Stimulated activated naive CD4-positive, alpha-beta T cell (primary cell): ENCODE measurements at regions not wholly inside any gene's neighbourhood (a gene's known extent, or its start where the extent isn't known, plus 50 kb on each side); places are given as distances from the start of the nearest gene placed in this dataset.
"Not testable (repeated sequence)": the region's sequence is repeated elsewhere in the genome, so short reads cannot be mapped to it uniquely, and the experiment has no call there.

Experiments
- DNase-seq, 6 experiments: peaks; one replicate each; lab custom pipeline; 2025; lab: John Stamatoyannopoulos, UW

DNA sequence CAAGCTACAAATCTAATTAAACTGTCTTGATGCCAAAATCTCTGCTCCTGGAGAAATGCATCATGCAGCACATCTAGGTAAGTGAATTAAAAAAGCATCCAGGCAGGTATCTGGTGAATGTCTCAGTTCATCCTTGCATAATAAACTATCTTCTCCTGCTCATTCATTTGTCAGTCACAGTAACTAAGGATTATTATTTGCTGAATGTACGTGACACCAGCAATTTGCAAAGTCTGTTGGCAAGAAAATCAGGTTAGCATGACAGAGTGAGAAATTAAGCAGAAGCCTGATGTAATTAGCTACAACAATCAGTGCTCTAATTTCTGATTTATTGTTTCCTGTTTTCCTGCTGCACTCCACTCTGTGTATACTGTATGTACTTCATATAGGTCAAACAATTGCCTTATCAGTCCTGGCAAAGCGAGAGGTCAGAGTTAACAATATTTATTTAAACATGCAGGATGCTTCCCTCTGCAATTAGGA, 213.6 kb downstream of the FBXO8 start:
- no peak for DNase-seq

DNA sequence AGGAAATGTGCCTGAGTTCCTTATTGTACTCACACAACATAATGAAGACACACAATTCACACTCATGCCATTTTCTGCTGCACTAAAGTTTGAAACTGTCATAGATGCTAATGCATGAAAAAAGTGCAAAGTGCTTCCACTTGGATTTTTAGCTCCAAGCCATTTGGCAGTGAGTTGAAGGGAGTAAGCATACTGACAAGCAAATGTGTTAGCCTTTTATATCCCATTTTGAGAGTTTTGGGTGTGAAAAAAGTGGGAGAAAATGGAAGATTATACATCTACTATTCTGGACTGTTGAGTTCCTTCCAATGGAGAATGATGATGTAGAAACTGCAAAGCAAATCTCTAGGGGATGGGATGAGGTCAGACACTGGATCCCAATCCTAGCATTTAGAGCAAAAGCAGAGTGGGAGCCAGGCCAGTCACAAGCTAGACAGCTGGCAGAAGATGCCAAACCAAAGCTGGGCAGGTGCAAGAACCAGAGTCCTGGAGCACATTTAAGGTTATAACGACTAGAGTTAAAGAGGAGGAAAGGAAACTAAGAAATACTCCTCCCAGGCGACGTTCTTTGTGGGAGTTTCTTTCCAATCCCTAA, 216.8 kb downstream of the FBXO8 start:
- no peak for DNase-seq

DNA sequence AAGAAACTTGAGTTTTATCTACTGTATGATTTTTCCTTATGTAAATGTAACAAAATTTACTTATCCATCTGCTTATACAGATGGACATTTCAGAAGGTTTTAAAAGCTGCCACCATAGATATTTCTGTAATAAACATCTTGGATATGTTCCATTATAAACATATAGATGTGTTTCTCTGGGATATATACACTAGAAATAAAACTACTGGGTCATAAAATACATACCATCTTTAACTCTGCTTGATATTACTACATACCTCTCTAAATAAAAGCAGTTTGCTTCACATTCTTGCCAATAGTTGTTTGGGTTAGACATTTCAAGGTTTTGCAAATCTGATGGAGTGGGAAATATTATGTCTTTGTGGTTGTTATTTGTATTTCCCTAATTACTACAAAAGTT, 220.6 kb downstream of the FBXO8 start:
- DNase-seq: no peak

DNA sequence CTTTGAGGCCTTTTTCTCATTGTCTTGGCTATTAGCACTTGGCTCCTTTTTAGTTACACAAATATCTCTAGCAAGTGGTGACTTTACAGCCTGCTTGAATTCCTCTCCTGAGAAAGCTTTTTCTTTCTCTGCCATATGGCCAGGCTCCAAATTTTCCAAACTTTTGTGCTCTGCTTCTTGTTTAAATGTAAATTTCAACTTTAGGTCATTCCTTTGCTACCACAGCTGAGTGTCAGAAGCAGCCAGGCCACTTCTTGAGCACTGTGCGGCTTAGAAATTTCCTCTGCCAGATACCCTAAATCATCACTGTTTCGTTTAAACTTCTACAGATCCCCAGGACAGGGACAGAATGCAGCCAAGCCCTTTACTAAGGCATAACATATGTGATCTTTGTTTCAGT, 222.4 kb downstream of the FBXO8 start:
- no peak for DNase-seq

DNA sequence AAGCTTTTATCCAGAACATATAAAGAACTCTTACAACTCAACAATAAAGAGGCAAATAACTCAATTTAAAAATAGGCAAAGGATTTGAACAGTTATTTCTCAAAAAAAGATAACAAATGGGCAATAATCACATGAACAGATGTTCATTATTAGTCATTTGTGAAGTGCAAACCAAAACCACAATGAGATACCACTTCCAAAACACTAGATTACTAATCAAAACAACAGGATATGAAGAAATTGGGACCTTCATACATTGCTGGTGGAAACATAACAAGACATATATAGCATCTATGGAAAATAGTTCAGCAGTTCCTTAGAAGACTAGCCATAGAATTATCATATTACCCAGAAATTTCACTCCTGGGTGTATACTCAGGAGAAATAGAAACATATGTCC, 224.6 kb downstream of the FBXO8 start:
- DNase-seq: no peak

DNA sequence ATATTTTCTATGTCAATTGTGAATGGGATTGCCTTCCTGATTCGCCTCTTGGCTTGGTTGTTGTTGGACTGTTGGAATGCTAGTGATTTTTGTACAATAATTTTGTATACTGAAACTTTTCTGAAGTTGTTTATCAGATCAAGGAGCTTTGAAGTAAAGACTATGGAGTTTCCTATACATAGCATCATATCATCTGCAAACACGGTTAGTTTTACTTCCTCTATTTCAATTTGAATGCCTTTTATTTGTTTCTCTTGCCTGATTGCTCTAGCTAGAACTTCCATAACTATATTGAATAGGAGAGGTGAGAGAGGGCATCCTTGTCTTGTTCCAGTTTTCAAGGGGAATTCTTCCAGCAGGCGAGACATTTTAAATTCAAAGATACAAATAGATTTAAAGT, 226.5 kb downstream of the FBXO8 start:
- DNase-seq: no peak

DNA sequence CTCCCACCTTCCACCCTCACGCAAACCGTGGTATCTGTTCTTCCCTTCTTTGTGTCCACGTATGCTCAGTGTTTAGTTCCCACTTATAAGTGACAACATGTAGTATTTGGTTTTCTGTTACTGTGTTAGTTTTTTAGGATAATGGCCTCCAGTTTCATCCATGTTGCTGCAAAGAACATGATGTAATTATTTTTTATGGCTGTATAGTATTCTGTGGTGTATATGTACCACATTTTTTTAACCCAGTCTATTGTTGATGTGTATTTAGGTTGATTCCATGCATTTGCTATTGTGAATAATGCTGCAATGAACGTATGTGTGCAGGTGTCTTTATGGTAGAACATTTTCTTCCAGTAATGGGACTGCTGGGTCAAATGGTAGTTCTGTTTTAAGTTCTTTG, 228.1 kb downstream of the FBXO8 start:
- DNase-seq: no peak

DNA sequence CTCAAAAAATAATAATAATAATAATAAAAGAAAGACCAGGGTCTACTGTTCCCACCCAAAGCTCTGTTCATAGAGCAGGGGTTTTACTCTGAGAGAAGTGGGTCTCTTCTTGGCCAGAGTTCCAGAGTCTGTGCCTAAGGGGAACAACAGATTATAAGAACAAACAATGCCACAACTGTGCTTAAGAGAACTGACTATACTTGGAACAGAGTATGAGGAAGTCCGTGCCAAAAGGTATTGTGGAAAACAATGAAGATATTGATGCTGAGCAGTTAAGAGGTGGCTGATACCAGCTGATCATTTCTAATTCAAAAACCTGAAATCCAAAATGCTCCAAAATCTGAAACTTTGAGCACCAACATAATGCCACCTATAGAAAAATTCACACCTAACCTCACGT, 229.6 kb downstream of the FBXO8 start:
- no peak for DNase-seq

DNA sequence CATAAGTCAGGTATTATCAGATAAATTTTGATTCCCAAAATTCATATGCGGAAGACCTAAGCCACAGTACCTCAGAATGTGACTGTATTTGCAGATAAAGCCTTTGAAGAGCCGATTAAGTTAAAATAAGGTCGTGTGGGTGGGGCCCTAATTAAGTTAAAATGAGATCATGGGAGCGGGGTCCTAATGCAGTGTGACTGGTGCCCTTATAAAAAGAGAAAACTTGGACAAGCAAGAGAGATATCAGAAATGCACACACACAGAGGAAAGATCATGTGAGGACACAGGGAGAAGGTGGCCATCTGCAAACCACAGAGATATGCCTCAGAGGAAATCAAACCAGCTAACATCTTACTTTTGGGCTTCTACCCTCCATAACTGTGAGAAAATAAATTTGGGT, 236.1 kb downstream of the FBXO8 start:
- no peak for DNase-seq

DNA sequence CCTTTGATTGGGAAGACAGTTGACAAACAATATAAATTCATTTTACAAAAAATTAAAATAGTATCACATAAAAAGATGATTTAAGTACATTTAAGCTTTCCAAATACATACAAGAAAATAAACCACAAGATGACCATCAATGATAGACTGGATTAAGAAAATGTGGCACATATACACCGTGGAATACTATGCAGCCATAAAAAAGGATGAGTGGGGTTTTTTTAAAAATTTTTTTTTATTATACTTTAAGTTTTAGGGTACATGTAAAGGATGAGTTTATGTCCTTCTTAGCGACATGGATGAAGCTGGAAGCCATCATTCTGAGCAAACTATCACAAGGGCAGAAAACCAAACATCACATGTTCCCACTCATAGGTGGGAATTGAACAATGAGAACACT, 237.6 kb downstream of the FBXO8 start:
- DNase-seq: not testable (repeated sequence)

DNA sequence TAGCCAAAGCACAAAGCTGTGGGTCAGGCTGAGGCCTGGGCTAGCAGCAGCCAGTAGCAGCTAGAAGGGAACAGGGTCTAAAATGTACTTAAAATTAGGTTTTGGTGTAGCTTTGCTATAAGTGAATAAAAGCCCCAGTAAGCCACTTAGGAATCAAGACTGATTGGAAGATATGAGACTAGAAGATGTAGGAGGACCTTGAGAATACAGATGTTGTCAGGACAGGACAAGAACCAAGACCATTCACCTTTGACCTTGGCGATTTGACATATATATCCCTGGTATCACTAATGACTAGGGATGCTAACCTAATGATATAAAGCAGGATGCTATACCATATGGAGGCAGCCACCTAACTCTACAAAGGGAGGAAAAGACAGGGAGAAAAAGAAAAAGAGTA, 238.1 kb downstream of the FBXO8 start:
- DNase-seq: no peak

DNA sequence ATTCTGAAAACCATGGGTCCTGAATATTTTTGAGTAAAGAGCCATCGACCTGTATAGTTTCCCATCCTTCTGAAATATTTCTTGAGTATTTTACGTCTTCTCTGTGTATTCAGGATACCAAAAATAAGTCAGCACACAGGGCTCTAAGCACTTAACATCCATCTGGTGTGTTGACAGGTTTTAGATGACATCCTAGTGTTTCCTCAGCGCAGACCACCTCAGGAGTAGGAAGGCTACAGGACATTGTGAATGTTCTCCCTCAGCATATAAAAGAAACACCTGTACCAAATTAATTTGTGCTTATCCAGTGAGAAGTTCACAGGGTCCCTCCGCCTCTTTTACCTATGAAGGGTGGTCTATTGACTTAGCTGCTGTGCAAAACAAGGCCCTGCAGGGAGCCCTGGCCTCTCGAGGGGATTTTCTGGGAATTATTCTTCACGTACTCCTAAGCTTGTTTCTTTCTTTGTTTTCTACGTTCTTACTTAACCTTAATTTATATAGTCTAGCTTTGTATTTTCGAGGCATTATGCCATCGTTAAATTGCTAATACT, 241.8 kb downstream of the FBXO8 start:
- no peak for DNase-seq

DNA sequence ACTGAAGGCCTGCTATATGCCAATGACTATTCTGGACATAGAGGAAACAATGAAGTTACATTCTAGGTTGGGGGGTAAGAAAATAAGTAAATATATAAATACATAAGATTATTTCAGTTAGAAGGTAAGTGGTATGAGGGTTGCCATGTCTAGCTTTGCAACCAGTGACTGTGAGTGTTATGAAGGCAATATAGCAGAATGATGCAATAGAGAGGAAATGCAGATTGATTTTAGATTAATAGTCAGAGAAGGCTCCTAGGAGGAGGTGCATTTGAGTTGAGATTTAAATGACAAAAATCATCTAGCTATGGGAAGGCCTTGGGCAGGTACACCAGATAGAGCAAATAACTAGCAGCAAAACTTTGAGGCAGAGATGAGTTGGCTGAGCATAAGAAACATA, 243.2 kb downstream of the FBXO8 start:
- DNase-seq: no peak

DNA sequence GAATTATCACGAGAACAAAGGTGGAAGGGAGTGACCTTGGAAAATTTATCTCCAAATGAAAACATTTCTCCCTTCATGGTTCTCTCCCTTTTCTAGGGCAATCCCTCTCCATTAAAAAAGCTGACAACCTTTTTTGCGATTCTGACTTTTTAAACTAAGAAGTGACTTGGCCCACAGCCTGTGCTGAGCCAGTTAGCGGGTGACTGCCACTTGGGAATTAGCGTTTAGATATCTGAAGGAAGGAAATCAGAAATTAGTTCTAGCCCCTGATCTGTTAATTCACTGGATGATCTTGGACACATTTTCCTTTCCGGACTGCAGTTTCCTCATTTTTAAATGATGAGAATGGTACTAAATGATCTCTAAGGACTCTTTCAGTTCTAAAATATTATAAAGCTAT, 245.0 kb downstream of the FBXO8 start:
- DNase-seq: no peak

DNA sequence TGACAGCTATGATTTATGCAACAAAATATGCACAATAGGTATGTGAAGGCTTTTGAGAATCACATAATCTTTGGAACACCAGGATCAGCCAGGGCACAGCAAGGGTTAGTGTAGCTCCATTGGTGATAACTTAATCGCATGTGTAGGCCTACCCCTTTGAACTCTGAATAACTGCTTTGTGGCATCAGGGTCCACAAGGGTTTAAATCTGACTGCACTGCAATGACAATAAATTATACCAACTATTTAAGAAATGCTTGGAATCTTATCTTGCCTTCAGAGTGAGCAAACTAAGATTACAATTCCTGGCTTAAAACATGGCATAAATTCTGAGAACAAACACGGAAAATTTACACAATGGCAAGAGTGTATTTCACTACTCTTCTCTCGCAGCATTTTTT, 245.8 kb downstream of the FBXO8 start:
- DNase-seq: no peak

DNA sequence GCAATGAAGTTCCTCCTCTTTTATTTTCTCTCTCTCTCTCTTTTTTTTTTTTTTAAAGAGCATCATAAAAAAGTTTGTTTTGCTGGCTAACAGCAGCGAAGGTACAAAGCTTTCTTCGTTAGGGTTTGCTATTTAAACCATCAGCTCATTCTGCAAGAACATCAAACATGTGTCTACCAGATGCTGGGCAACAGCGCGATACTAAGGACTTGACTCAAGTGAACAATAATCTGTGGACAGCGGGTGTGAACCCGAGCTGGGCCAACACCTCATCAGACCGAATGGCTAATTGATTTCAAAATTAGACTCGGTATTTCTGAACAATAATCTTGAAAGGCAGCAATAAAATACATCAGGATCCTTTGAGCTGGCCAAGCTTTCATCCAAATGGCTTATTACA, 246.4 kb downstream of the FBXO8 start:
- DNase-seq: no peak

DNA sequence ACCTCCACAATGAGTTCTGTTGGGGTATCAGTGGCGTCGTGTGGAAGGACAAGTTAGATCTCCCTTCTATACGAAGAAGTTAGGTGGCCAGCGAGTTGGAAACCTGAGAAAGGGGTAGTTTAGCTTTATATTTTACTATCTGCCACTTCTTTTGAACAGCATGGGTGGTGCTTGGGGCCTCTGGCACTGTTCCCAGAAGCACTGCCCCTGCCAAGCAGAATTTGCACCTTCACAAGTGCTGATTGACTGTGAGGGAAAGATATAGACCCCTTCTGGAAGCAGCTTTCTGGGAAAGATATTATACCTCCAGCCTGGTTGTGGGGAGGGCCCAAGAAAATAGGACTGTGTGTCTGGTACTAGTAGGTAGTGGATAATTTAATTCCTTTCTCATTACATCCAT, 246.9 kb downstream of the FBXO8 start:
- no peak for DNase-seq

DNA sequence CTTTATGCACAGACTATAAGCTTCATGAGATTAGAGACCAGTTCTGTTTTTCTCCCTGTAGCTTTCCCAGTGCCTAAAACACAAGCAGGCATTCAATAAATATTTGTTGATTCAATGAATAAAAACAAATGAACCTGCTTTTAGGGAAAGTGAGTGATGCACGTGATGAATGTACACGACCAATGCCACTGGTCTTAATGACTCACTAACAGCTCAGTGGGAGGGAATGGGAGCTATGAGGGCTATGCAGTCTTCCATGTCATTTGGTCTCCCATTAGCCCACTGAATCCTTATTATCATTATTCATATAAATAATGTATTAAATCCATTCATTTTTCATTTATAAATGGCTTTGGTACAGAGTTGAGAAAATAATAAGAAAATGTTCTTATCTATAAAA, 247.4 kb downstream of the FBXO8 start:
- DNase-seq: no peak

DNA sequence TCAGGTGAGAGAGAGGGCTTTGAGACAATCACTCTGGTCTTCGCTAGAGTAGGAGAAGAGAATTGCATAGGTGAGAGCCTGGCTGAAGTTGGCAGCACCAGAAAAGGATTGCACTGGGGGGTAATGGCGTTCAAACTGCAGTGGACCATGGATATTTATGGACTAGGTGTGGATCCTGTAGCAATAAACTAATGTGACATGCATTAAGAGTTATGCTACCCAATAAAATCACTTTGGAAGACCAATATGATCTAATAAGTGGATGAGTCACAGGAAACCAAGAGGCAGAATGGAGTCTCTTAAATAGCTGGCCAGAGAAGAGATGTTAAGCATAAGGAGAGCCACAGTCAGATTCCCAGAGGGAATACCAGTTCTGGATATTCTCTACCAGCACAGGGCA, 259.8 kb downstream of the FBXO8 start:
- DNase-seq: no peak

DNA sequence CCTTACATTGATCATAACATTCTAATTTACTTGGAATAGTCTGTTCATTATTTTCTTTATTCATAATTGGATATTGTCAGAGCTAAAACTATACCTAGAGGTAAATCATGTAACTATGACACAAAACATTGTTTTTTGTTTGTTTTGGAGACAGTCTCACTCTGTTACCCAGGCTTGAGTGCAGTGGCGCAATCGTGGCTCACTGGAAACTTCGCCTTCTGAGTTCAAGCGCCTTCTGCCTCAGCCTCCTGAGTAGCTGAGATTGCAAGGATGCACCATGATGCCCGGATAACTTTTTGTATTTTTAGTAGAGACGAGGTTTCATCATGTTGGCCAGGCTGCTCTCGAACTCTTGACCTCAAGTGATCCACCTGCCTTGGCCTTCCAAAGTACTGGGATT, 265.2 kb downstream of the FBXO8 start:
- DNase-seq: no peak

DNA sequence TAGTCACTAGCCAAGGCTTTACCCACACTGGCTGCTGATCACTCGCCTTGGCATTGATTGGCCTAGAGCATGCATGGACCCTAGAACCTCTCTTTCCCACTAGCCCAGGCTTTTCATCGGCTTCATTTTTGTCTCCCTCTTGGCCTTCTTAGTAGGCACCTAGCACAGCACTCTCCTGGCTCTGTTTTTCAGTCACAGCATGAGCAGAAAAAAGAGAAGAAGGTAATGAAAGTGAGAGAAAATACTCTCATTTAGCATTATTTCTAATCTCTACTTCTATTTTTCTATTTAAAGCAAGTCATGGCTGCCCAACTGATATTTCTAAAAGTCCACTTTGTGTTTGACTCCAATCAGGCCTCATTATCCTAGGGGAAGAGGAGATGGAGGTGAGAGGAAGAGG, 267.2 kb downstream of the FBXO8 start:
- DNase-seq: no peak

DNA sequence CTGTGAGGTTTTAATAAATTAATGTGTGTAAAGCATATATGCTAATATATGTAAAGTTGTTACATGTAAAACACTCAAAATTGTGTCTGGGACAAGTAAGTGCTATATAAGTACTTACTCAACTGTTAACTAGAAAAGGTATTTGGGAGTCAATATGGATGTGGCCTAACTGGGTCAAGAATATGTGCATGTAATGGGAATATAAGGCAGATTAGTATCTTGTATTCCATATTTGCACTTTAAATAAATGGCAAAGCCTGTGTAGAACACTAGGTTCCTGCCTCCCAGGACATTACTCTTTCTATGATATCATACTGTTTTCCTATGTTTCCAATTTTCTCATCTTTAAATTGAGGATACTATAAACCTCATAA, 270.6 kb downstream of the FBXO8 start:
- DNase-seq: no peak

DNA sequence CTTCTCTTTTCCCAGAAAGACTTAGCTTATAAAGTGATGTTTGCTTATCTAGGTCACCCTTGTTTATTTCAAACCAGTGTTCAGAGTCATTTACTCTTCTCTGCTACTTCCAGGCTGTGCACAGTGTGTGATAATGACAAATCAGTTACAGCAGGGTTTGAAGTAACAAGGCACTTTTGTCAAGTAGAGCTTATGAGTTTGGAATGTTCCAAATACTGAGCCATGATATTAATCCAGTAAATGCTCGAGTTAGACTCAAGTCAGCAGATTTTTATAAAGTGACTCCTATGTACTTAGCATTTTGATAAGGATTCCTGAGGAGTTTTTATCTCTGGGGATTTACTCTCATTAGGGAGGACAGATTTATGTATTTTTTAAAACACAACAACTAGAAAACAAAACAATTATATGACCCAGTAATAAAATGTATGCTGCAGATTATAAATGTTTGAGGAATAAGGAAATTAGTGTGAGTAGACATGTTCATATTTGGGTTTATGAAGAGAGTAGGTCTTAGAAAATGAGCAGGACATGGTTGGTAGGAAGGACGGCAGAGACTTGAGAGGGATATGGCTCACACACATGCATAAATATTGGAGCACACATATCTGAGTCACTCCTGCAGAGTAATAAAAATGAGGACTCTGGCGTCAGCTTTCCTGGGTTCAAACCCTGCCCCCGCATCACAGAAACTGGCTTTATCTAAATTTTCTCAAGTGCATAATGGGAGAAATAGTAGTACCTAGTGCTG, 271.2 kb downstream of the FBXO8 start:
- DNase-seq: no peak

DNA sequence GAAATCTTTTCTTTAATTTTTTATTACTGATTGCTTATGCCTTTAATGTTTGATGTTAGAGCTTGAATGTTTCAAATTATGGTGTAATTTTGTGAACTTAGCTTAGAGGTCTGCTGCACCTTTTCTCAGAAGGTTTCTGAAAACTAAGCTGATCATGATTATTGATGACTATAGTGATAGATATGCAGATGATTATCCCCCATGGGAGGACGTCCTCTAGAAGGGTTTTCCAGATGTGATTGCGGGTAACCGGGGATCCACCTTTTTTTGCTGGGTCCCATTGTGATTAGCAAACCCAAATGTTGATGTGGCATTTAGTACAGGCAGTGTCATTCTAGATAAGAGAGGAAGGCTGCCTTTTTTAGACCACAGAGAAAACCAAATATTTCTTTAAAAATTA, 272.9 kb downstream of the FBXO8 start:
- DNase-seq: no peak
